ENCODE measurements at regions not wholly inside any gene's neighbourhood (a gene's known extent, or its start where the extent isn't known, plus 50 kb on each side); places are given as distances from the start of the nearest gene placed in this dataset.

DNA sequence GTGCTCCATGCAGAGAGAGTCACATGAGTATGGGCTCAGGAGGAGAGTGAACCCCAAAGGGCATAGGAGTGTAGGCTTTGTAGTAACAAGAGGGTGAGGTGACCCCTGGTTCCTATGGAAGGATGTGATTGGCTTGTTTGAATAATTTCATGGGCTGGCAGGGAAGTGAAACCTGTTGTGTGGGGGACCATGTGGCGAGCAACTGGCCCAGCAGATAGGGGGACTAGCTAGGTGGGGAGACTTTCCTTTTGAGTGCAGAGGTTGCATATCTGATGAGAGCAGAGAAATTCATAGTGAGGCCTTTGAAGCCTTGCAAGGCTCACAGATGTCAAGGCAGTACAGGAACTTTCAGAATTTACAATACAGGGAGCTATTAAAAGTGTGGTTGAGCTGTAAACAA is 247.9 kb upstream of the SLC35B3 start:
- TF ChIP-seq, protein P1, sequence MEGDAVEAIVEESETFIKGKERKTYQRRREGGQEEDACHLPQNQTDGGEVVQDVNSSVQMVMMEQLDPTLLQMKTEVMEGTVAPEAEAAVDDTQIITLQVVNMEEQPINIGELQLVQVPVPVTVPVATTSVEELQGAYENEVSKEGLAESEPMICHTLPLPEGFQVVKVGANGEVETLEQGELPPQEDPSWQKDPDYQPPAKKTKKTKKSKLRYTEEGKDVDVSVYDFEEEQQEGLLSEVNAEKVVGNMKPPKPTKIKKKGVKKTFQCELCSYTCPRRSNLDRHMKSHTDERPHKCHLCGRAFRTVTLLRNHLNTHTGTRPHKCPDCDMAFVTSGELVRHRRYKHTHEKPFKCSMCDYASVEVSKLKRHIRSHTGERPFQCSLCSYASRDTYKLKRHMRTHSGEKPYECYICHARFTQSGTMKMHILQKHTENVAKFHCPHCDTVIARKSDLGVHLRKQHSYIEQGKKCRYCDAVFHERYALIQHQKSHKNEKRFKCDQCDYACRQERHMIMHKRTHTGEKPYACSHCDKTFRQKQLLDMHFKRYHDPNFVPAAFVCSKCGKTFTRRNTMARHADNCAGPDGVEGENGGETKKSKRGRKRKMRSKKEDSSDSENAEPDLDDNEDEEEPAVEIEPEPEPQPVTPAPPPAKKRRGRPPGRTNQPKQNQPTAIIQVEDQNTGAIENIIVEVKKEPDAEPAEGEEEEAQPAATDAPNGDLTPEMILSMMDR (IDR thresholded peaks at IDR 0.05; ENCODE audit: insufficient read depth, low read depth, low read length) = no peak
- no peak for TF ChIP-seq EZH2 (IDR thresholded peaks at IDR 0.05; ENCODE audit: insufficient read depth, low read length)
